Activated CD4-positive, alpha-beta T cell treated with anti-CD3 and anti-CD28 coated beads for 36 hours (primary cell): ENCODE measurements at regions not wholly inside any gene's neighbourhood (a gene's known extent, or its start where the extent isn't known, plus 50 kb on each side); places are given as distances from the start of the nearest gene placed in this dataset.
"Not testable (repeated sequence)": the region's sequence is repeated elsewhere in the genome, so short reads cannot be mapped to it uniquely, and the experiment has no call there.

ENCODE experiments used
- ATAC-seq: fragments of 200-7000 bp; cut with Tn5 transposase; one replicate; pipeline ENCODE4 v1.10.0; 2021; ENCODE audit warnings: mild to moderate bottlenecking, moderate library complexity
- CTCF ChIA-PET: fragments of 350-600 bp; sonication (Branson Sonifier 250); formaldehyde crosslinking; loops from one replicate; lab custom pipeline; 2021; ENCODE audit warnings: antibody characterized with exemption; lab: Charles Lee
- POLR2A ChIA-PET: fragments of 350-600 bp; sonication (Branson Sonifier 250); formaldehyde crosslinking; loops from one replicate; lab custom pipeline; 2021; ENCODE audit warnings: antibody characterized with exemption, inconsistent platforms; lab: Charles Lee
- DNase-seq: peaks from one replicate; pipeline ENCODE4 v3.0.0-alpha.2; 2020
- H3K27ac Mint-ChIP-seq: one replicate; pipeline ENCODE4 v1.8.0; 2021; ENCODE audit warnings: mixed read lengths
- H3K27me3 Mint-ChIP-seq: one replicate; pipeline ENCODE4 v1.8.0; 2021; ENCODE audit warnings: mixed read lengths
- H3K36me3 Mint-ChIP-seq: one replicate; pipeline ENCODE4 v1.8.0; 2021; ENCODE audit warnings: low read depth, mixed read lengths
- H3K4me1 Mint-ChIP-seq: one replicate; pipeline ENCODE4 v1.8.0; 2021; ENCODE audit warnings: mixed read lengths
- H3K4me3 Mint-ChIP-seq: one replicate; pipeline ENCODE4 v1.8.0; 2021; ENCODE audit warnings: mild to moderate bottlenecking, moderate library complexity, mixed read lengths
- H3K9me3 Mint-ChIP-seq: one replicate; pipeline ENCODE4 v1.8.0; 2021; ENCODE audit warnings: low read depth, mixed read lengths
- intact Hi-C, 2 experiments: fragments of 100-400 bp; cut with DNase I in 1 of 2; cut with micrococcal nuclease in 1 of 2; formaldehyde crosslinking; loops; one replicate each; pipeline versions ENCODE4 v1.14.2 to v1.15.1; 2022 to 2024; cut with DNase I, micrococcal nuclease

- POLR2A ChIA-PET, result no interaction called here
- H3K36me3 Mint-ChIP-seq, result no peaks in the 10 kb centered on the region
- H3K27ac Mint-ChIP-seq, result no peak overlapping the region
- no peaks in the 10 kb centered on the region for H3K4me1 Mint-ChIP-seq
- ATAC-seq (no peak), DNase-seq (no peak)
- H3K27me3 Mint-ChIP-seq, result no peaks in the 10 kb centered on the region
- H3K9me3 Mint-ChIP-seq, result peaks cover 8% of the 10 kb centered on the region
- CTCF ChIA-PET, result no interaction called here
- H3K4me3 Mint-ChIP-seq, result no peak overlapping the region
- intact Hi-C loops, result no loop called here
These were observed 186.1 kb downstream of the ATOH1 start for GRCh38 chr4:94014484-94015136.

- peaks cover 8% of the 10 kb centered on the region for H3K9me3 Mint-ChIP-seq
- no peaks in the 10 kb centered on the region for H3K27me3 Mint-ChIP-seq
- H3K27ac Mint-ChIP-seq, result no peak overlapping the region
- ChIA-PET CTCF (no interaction called here), POLR2A (no interaction called here)
- DNase-seq (no peak), ATAC-seq (no peak)
- intact Hi-C loops, result no loop called here
- no peaks in the 10 kb centered on the region for H3K4me1 Mint-ChIP-seq
- no peaks in the 10 kb centered on the region for H3K36me3 Mint-ChIP-seq
- no peak overlapping the region for H3K4me3 Mint-ChIP-seq
These were observed 187.4 kb downstream of the ATOH1 start for GRCh38 chr4:94015956-94016355.

- no peak overlapping the region for H3K27ac Mint-ChIP-seq
- H3K4me3 Mint-ChIP-seq, result no peak overlapping the region
- H3K9me3 Mint-ChIP-seq, result no peaks in the 10 kb centered on the region
- H3K27me3 Mint-ChIP-seq, result no peaks in the 10 kb centered on the region
- intact Hi-C loops, result no loop called here
- ChIA-PET CTCF (no interaction called here), POLR2A (no interaction called here)
- H3K4me1 Mint-ChIP-seq, result no peaks in the 10 kb centered on the region
- no peaks in the 10 kb centered on the region for H3K36me3 Mint-ChIP-seq
- DNase-seq, result no peak
- ATAC-seq, result no peak
These were observed 174.9 kb upstream of the SMARCAD1 start for GRCh38 chr4:94032754-94033153.

GRCh38 chr4:94036964-94037363 lies 170.7 kb upstream of the SMARCAD1 start:
- no peak for DNase-seq
- no peaks in the 10 kb centered on the region for H3K36me3 Mint-ChIP-seq
- no peak overlapping the region for H3K27ac Mint-ChIP-seq
- no peaks in the 10 kb centered on the region for H3K9me3 Mint-ChIP-seq
- H3K27me3 Mint-ChIP-seq, result no peaks in the 10 kb centered on the region
- ATAC-seq, result no peak
- H3K4me1 Mint-ChIP-seq, result no peaks in the 10 kb centered on the region
- ChIA-PET CTCF (no interaction called here), POLR2A (interaction anchor here (0.7 kb wide), 1 partner anchor 33 kb away, joined by 4 read pairs; no protein-coding TSS in a partner anchor)
- no peak overlapping the region for H3K4me3 Mint-ChIP-seq
- intact Hi-C loops, result no loop called here

- Mint-ChIP-seq H3K27ac (no peak overlapping the region), H3K4me1 (no peaks in the 10 kb centered on the region), H3K27me3 (no peaks in the 10 kb centered on the region), H3K36me3 (no peaks in the 10 kb centered on the region), H3K4me3 (no peak overlapping the region), H3K9me3 (no peaks in the 10 kb centered on the region)
- DNase-seq, result no peak
- POLR2A ChIA-PET, result no interaction called here
- ATAC-seq, result no peak
- intact Hi-C loops, result no loop called here
- CTCF ChIA-PET, result no interaction called here
These were observed 169.5 kb upstream of the SMARCAD1 start for GRCh38 chr4:94038195-94038594.

GRCh38 chr4:94039226-94039625 lies 168.4 kb upstream of the SMARCAD1 start:
- Mint-ChIP-seq H3K36me3 (no peaks in the 10 kb centered on the region), H3K4me3 (no peak overlapping the region), H3K9me3 (peaks cover 2% of the 10 kb centered on the region), H3K27ac (no peak overlapping the region), H3K4me1 (no peaks in the 10 kb centered on the region), H3K27me3 (no peaks in the 10 kb centered on the region)
- ATAC-seq (no peak), DNase-seq (no peak)
- intact Hi-C loops, result no loop called here
- ChIA-PET POLR2A (no interaction called here), CTCF (no interaction called here)

- POLR2A ChIA-PET, ATAC-seq, H3K36me3 Mint-ChIP-seq, intact Hi-C loops, H3K27me3 Mint-ChIP-seq, H3K4me1 Mint-ChIP-seq, CTCF ChIA-PET, H3K9me3 Mint-ChIP-seq, DNase-seq, H3K27ac Mint-ChIP-seq, H3K4me3 Mint-ChIP-seq: not testable (repeated sequence)
These were observed 163.2 kb upstream of the SMARCAD1 start for GRCh38 chr4:94044471-94044870.

GRCh38 chr4:94063084-94063483 lies 144.6 kb upstream of the SMARCAD1 start:
- CTCF ChIA-PET, result no interaction called here
- Mint-ChIP-seq H3K4me1 (no peaks in the 10 kb centered on the region), H3K9me3 (peaks cover 2% of the 10 kb centered on the region), H3K4me3 (no peak overlapping the region), H3K36me3 (no peaks in the 10 kb centered on the region), H3K27me3 (no peaks in the 10 kb centered on the region), H3K27ac (no peak overlapping the region)
- ATAC-seq (no peak), DNase-seq (no peak)
- POLR2A ChIA-PET, result no interaction called here
- intact Hi-C loops, result no loop called here

- Mint-ChIP-seq H3K4me1 (no peaks in the 10 kb centered on the region), H3K36me3 (no peaks in the 10 kb centered on the region), H3K27ac (no peak overlapping the region), H3K27me3 (no peaks in the 10 kb centered on the region), H3K4me3 (no peak overlapping the region), H3K9me3 (peaks cover 2% of the 10 kb centered on the region)
- ChIA-PET CTCF (no interaction called here), POLR2A (no interaction called here)
- intact Hi-C loops, result no loop called here
- ATAC-seq (no peak), DNase-seq (no peak)
These were observed 138.6 kb upstream of the SMARCAD1 start for GRCh38 chr4:94068753-94069719.

- CTCF ChIA-PET, result no interaction called here
- Mint-ChIP-seq H3K4me1 (no peaks in the 10 kb centered on the region), H3K27ac (no peak overlapping the region), H3K9me3 (no peaks in the 10 kb centered on the region), H3K4me3 (no peak overlapping the region), H3K36me3 (no peaks in the 10 kb centered on the region), H3K27me3 (no peaks in the 10 kb centered on the region)
- intact Hi-C loops, result no loop called here
- POLR2A ChIA-PET, result no interaction called here
- ATAC-seq (no peak), DNase-seq (no peak)
These were observed 131.2 kb upstream of the SMARCAD1 start for GRCh38 chr4:94076498-94076897.

- no peak overlapping the region for H3K27ac Mint-ChIP-seq
- peaks cover 6% of the 10 kb centered on the region for H3K9me3 Mint-ChIP-seq
- no peaks in the 10 kb centered on the region for H3K36me3 Mint-ChIP-seq
- ChIA-PET CTCF (no interaction called here), POLR2A (no interaction called here)
- DNase-seq, result no peak
- ATAC-seq, result no peak
- no peaks in the 10 kb centered on the region for H3K4me1 Mint-ChIP-seq
- intact Hi-C loops, result no loop called here
- no peaks in the 10 kb centered on the region for H3K27me3 Mint-ChIP-seq
- H3K4me3 Mint-ChIP-seq, result no peak overlapping the region
These were observed 123.5 kb upstream of the SMARCAD1 start for GRCh38 chr4:94084155-94084554.

- H3K27ac Mint-ChIP-seq, DNase-seq, H3K4me1 Mint-ChIP-seq, CTCF ChIA-PET, intact Hi-C loops, H3K9me3 Mint-ChIP-seq, ATAC-seq, H3K4me3 Mint-ChIP-seq, H3K36me3 Mint-ChIP-seq, POLR2A ChIA-PET, H3K27me3 Mint-ChIP-seq: not testable (repeated sequence)
These were observed 108.5 kb upstream of the SMARCAD1 start for GRCh38 chr4:94099141-94099540.
